Hypothalamus (tissue), 51 donors: ENCODE measurements at regions not wholly inside any gene's neighbourhood (a gene's known extent, or its start where the extent isn't known, plus 50 kb on each side); places are given as distances from the start of the nearest gene placed in this dataset.
"Not testable (repeated sequence)": the region's sequence is repeated elsewhere in the genome, so short reads cannot be mapped to it uniquely, and the experiment has no call there.

Experiments
- DNase-seq, 51 donors: peaks; one replicate each; lab custom pipeline; 2025; lab: John Stamatoyannopoulos, UW

GRCh38 chr9:95689669-95690068 is 172.9 kb upstream of the PTCH1 start:
- no peak for DNase-seq

GRCh38 chr9:95684516-95684915 is 167.7 kb upstream of the PTCH1 start:
- no peak for DNase-seq

- not testable (repeated sequence) for DNase-seq
These were observed 163.5 kb upstream of the PTCH1 start for GRCh38 chr9:95680306-95680705.

GRCh38 chr9:95679874-95680273 is 163.1 kb upstream of the PTCH1 start:
- no peak for DNase-seq

- no peak for DNase-seq
These were observed 162.0 kb upstream of the PTCH1 start for GRCh38 chr9:95678759-95679158.

- DNase-seq = no peak
These were observed 153.4 kb upstream of the PTCH1 start for GRCh38 chr9:95670122-95670521.

- no peak for DNase-seq
These were observed 152.5 kb upstream of the PTCH1 start for GRCh38 chr9:95669253-95669652.

- no peak for DNase-seq
These were observed 151.0 kb upstream of the PTCH1 start for GRCh38 chr9:95667789-95668188.

- DNase-seq = no peak
These were observed 150.0 kb upstream of the PTCH1 start for GRCh38 chr9:95666785-95667155.

- DNase-seq = peak in 2 of 51 donors; percentile 1 to 9
These were observed 149.5 kb upstream of the PTCH1 start for GRCh38 chr9:95666096-95666784.

GRCh38 chr9:95653246-95653645 is 136.5 kb upstream of the PTCH1 start:
- DNase-seq = no peak

- no peak for DNase-seq
These were observed 133.9 kb upstream of the PTCH1 start for GRCh38 chr9:95650720-95651119.

GRCh38 chr9:95649801-95650213 is 133.0 kb upstream of the PTCH1 start:
- DNase-seq = no peak

GRCh38 chr9:95648225-95648624 is 131.5 kb upstream of the PTCH1 start:
- DNase-seq = no peak

GRCh38 chr9:95645992-95646391 is 129.2 kb upstream of the PTCH1 start:
- peak in 1 of 51 donors; percentile 22 for DNase-seq

- no peak for DNase-seq
These were observed 128.8 kb upstream of the PTCH1 start for GRCh38 chr9:95645579-95645978.

- no peak for DNase-seq
These were observed 127.6 kb upstream of the PTCH1 start for GRCh38 chr9:95644377-95644776.

GRCh38 chr9:95643619-95644018 is 126.8 kb upstream of the PTCH1 start:
- DNase-seq = no peak

GRCh38 chr9:95642189-95642588 is 125.4 kb upstream of the PTCH1 start:
- DNase-seq = no peak

GRCh38 chr9:95641586-95641985 is 124.8 kb upstream of the PTCH1 start:
- DNase-seq = no peak

GRCh38 chr9:95640336-95640735 is 123.6 kb upstream of the PTCH1 start:
- DNase-seq = no peak

GRCh38 chr9:95635986-95636671 is 119.4 kb upstream of the PTCH1 start:
- DNase-seq = no peak

GRCh38 chr9:95634536-95634935 is 117.8 kb upstream of the PTCH1 start:
- no peak for DNase-seq
